T-helper 22 cell (primary cell): ENCODE measurements at regions not wholly inside any gene's neighbourhood (a gene's known extent, or its start where the extent isn't known, plus 50 kb on each side); places are given as distances from the start of the nearest gene placed in this dataset.

ENCODE experiments used
- DNase-seq: peaks from one replicate; pipeline ENCODE4 v3.0.0-alpha.2; 2020; ENCODE audit warnings: low read depth

DNA sequence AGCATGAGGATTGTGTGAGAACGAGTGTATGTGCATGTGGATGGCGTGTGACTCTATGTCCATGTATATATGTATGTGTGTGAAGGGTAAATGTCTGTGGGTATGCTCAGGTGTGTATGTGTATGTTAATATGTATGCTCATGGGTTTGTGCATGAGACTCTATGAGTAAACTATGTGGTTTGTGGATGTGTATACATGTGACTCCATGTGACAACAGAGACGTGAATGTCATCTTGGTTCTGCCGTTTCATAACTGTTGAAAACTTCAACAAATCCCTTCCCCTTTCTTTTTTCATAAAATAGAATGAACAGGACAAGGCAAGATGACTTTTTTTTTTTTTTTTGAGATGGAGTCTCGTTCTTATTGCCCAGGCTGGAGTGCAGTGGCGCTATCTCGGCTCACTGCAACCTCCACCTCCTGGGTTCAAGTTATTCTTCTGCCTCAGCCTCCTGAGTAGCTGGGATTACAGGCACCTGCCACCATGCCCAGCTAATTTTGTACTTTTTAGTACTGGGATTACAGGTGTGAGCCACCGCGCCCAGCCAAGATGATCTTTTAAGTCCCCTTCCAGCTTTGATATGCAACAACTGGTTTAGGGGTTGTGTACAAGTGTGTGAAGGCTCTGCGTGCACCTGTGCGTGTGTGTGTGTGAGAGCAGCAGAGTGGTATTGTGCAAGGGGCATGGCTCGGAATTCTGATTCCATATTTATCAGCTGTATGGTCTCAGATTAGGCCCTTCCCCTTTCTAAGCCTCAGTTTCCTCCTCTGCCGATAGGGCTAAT lies 106.3 kb downstream of the EBNA1BP2 start:
- no peak for DNase-seq

DNA sequence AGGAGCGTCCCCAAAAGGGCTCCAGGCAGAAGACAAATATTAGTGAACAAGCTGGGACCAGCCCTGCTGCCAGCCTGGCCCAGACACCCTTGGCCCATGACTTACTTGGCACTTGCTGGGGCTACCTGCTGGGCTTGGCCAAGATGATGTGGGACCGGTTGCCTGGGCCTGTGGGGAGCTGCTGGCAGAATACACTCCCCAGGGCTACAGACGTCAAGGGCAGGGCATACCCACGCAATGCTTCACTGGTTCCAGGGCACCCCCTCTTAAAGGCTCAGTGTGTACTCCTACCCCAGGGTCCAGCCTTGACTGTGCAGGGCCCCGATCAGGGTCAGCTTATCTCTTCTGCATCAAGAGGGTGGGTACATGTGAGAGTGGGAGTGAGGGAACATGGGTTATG lies 106.5 kb upstream of the SLC2A1 start:
- no peak for DNase-seq

DNA sequence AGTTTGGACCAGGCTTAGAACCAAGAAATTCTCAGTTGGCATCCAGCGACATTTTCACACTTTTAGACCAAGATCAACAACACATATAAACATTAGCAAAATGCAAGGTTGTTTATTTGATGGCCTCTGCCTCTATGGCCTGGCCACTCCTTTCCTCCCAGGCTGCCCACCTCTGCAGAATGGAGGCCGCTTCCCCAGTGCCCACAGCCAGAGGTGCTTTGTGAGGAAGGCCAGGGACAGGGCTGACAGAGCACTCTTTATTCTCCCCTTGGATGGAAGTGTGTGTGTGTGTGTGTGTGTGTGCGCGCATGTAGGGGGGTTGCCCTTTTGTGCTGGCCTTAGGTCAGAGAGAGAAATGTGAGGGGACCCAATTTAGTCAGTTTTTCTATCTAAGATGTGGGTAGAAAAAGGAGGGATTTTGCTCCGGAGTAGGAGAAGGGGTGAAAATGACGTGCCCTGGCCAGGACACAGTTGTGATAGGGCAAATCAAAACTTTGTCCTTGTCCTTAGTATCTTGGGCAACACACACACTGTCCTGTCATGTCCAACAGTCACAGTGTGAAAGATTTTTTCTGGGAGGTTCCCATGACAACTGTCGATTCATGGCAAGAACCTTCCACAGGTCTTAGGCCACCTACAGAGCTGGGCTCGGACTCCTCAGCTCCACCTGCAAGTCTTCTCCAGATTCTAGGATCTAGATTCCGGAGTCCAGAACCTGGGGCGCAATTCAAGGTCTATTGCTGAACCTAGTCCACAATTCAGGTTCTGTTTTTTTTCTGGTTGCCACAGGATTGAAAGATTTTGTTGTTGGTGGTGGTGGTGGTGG lies 104.9 kb upstream of the SLC2A1 start:
- no peak for DNase-seq

DNA sequence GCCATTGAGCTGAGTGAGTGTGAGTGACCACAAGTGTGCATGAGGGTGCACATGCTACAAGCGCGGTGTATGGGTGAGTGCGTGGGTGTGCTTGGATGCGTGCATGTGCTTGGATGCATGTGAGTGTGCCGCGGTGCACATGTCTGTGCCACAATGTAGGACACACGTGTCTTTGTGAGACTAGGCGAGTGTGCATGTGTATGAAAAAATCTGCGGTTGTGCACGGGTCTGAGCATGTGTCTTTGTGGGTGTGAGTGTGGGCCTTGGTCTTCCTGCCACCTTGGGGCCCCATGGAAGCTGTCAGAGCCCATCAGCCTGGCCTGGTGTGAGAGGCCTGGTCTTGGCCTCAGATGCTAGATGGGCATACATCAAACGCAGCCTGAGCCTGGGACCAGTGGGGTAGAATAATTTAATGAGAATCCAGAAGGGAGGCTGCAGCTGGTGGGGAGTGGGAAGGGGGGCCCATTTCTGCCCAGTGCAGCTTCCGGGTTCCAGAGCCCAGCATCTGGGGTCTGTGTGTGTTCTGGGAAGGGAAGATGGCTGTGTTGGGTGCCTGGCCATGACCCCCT lies 103.9 kb upstream of the SLC2A1 start:
- DNase-seq: no peak

DNA sequence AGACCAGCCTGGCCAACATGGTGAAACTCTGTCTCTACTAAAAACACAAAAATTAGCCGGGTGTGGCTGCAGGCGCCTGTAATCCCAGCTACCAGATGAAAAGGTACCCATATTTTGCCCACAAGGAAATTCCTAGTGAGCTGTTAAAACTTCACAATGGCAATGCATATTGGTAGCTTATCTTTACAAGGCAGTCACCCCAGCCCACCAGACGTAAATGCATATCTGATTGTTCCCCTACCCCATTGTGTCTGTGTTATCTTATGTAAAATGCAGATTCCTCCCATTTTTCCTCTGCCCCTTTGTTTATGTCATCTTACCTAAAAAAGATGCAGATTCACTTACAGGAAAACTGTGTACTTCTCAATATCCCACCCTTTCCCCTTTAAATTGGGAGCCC lies 103.1 kb upstream of the SLC2A1 start:
- no peak for DNase-seq

DNA sequence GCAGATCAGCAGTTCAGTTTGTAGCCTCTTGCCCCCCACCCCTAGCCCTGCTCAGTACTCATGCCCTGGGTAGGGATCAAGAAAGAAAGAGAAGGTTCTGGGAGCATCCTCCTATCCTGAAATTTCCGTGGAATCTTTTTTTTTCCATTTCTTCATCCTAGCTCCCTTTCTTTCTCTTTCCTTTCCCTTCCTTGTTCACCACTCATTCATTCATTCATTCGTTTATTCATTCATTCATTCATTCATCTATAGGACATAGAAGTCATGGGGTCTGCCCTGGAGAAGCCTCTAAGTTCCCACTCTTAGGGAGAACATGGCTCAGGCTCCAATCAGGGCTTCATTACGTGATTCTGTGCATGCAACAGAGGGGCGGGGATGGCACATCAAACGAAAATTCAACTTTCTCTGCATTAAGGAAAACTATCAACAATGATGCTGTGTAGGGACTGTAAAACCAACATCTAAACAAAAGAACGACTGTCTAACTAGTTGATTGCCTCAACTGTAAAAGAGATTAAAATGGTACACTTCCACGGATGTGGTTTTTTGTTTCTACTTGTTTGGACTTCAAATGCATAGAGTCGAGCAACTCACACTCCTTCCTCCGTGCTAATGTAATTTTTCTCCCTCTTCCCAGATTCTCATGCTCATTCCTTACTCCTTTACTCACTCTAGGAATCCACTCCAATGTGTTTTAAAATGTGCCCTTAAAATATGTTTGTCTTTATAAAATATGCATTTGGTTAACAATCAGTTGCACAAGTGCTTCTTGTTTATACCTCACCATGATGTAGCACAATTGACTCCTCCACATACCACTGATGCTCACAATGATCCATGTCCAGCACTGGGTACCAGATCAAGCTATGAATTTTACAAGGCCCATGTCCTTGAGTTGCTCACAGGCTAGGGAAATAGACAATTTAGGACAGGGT lies 101.2 kb upstream of the SLC2A1 start:
- DNase-seq: no peak

DNA sequence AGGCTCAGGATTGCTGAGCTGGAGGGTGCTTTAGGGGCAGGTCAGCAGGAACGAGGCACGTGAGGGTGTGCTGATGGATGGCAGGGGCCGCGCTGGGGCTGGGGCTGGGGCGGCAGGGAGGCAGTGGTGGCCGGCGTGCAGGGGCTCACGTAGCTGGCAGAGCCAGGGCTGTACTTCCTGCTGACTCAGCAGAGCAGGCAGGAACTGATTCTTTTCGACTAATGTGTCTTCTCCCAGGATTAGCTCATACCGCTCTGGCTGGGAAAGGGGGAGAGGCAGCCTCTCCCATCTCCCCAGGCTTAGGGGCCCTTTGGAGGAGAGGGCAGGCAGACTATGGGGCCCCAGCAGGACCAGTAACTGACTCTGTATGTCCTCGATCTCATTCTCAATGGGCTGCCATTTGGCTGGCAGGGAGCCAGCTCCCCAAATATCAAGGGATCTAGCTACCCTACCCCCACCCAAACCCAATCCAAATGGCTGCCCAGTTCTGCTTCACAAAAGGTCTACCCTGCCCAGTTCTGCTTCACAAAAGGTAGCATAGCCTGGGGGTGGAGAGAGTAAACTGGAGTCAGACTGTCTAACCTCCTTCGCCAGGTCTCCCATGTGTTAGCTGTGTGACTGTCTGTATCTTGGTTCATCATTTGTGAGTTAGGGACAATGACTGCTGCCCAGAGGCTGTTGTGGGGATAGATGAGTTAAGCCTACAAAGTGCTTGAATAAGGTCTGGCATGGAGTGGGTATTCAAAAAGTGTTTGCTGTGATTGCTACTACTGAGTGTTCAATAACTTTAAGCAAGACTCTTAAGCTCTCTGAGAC lies 100.1 kb upstream of the SLC2A1 start:
- no peak for DNase-seq

DNA sequence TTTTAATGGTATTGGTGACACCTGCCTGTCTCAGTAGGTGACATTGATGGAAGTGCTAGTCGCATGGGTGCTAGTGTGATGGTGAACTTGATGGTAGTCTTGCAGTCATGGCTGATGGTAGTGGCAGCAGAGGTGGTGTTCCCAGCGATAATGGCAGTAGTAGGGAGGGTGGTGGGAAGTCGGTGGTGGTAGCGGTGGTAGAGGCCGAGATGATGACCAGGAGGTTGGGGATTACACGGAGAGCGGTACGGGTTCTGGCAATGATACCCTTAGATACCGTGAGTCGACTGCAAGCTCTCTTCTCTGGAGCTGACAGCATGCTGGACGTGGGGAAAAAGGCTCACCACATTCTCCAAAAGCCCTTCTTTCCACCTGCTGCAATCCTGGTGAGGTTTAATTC lies 99.4 kb upstream of the SLC2A1 start:
- DNase-seq: no peak

DNA sequence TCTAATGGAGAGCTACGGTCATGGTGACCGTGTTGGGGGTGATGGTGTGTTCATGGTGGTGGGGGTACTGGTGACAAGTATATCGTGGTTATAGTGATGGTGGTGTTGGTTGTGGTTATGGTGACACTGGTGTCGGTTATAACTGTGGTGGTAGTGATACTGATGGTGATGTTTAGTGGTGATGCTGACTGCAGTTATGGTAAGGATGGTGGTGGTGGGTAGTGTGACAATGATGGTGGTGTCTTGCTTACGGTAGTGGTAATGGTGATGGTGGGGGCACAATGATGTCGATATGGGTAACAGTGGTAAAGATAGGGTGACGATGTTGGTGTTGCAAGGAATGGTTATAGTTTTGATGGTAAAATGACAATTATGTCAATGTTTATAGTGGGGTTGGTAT lies 98.9 kb upstream of the SLC2A1 start:
- no peak for DNase-seq

DNA sequence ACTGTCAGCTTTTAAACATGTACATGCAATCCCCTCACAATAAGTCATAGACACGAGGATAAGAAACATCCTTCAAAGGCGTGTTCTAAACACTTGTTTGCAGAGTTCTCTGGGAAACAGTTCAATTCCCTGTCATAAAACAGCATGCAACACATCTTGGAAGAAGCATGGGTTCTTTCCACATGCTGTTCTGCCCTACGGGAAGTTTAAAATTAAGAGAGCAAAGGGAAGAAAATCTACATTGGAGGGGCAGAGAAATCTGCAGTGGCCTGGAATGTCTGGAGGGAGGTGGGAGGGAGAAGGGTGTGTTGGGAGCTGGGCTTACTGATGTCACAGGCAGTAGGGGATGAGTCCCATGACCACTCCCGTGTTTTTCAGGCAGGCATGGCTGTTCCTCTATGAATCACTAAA lies 98.3 kb upstream of the SLC2A1 start:
- DNase-seq: no peak

DNA sequence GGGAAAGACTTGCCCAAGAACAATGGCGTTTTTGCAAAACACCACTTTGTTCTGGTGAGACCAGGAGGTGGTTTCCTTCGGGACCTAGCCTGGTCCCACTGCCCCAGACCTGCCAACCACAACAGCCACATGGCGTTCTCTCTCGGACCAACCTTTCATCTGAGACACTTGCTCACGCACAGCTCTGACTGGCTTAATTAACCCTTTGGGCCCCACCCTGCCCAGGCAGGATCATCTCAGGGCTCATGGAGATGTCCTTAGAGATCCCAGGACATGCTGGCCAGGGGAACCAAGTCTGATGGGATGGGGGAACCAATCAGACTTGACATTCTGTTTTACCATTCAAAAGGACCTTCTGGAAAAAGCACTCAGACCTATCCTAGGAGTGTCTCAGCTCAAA lies 97.8 kb upstream of the SLC2A1 start:
- no peak for DNase-seq

DNA sequence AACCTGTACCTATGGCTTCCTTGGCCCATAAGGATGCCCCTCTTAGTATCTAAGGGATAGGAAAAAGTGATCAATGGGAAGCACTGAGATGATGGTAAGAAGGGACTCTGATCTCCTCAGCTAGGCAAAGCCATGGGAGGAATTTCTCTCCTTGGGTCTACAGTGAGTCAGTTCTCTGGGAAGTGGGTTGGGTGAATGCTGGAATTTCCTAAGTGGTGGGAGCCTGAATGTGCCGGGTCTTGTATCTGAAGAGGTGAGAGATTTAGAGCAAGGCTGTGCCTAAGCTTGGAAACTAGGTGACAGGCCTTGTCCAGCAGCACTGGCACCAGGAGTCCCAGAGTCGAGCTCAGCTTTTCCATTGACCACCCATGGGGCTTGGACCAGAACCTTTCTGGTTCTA lies 96.3 kb upstream of the SLC2A1 start:
- DNase-seq: no peak

DNA sequence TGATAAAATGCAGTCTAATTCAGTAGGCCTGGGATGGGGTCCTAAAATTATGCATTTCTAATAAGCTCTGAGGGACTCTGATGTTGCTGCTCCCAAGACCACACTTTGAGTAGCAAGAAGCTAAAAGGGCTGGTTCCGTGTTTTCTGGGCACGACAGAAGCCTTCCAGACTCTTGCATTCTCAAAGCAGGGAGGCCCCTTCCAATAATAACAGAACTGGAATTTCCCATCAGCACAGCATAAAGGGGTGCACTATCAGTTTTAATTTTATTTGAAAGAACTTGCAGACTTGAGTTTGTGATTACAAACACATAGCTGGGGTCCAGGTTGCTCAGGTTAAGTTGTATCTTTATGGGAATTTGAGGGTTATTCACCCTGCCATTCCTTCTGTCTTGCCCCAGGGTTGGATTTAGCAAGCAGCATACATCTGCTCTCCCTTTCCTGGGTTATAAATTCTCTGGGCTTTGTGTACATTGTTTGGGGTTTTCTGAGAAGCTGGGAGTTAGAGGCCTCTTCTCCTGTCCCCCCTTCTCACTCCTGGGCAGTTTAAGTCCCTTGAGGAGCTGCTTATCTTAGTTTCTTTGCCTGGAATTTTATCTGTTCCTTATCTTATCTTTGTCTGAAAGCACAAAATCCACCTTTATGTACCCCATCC lies 94.2 kb upstream of the SLC2A1 start:
- DNase-seq: no peak

DNA sequence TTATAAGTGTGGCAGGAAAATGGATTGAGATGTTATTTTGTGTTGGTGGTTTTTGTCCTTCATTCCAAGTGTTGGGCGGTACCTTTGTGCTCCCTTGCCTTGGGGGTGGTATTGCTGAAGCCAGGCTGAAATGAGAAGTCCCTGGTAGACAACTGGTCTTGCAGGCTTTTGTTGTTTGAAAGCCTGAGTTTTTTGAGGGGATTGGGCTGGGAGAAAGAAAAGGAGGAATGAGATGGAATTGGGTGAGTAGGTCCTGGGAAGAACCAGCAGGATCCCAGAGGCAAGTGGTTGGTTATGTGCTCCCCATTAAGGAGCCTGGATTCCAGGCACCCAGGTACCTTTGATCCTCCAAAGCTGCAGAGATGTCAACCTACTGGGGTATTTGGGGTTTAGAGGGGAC lies 93.7 kb upstream of the SLC2A1 start:
- DNase-seq: no peak

DNA sequence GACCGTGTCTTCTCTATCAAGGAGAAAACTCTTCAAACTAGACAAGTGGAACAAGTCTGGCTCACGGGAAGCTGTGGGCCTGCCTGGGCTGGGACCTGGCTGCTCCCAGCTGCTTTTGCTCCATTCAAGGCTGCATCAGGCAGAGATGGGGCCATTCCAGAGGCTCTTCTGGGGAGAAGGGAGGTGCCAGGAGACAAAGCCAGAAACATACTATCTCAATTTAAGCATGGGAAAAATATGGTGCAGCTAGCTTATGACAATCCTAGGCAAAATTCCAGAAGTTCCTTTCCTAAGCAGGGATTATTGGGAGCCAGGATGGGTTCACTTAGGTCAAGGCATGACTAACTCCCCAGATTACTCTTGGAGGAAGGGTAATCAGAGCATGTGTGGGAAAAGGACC lies 90.8 kb upstream of the SLC2A1 start:
- DNase-seq: no peak

DNA sequence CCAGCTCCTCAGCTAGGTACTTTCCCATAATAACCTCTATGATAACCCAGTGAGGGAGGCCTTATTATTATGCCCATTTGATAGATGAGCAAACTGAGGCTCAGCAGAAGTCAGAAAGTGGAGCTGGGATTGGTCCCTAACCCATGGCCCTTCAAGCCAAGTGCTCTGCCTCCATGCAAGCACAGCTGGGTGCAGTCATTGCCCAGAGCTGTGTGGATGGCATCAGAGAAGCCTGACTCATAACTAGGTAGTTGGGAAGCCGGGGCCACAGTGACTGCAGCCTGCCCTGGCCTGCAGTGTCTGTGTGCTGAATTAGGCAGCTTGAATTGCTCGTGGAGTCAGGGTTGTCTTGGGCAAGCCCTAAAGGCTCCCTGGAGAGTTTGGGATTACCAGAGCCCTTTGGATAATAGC lies 89.9 kb upstream of the SLC2A1 start:
- DNase-seq: no peak

DNA sequence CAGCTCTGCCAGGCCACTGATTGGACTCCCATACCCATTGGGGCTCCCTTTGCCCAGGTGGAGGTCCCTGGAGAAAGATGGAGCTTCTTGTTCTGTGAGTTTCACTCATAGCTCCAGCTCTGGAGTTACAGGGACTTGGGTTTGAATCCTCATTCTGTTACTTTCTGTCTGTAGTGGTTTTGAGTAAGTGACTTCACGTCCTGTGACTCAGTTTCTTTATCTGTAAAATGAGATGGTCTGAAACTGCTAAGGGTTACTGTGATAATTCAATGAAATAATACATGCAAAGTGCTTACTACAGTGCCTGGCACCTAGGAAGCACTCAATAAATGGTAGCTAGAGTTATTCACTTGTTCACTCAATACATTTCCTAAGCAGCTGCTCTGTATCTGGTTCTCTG lies 88.5 kb upstream of the SLC2A1 start:
- DNase-seq: no peak

DNA sequence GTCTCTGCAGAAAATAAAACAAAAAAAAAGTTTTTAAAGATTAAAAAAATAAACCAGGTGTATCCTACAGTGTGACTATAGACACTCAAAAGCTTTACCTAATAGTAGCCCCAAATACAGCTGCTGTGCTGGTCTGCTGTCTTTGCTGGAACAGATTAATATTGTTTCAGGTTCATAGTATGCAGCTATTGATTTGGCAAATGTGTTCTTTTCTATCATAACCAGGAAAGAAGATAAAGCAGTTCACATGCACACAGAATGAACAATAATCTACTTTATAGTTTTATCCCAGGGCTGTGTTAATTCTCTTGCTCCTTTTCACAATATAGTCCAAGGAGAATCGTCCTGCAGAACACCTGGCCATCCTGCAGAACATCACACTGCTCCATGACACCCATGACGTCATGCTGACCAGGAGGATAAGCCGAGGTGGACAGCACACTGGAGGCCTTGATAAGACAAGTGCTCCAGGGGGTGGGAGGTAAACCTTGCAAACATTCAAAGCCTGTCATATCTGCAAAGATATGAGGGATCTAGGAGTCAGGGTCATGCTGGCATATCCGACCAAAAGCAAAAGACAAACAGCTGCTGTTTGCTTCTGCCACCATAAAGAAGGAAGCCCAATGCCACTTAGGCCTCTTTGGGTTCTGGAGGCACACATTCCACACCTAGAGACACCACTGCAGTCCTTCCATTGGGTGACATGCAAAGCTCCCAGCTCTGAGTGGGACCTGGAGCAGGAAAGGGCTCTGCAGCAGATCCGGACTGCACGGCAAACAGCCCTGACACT lies 86.1 kb upstream of the SLC2A1 start:
- no peak for DNase-seq

DNA sequence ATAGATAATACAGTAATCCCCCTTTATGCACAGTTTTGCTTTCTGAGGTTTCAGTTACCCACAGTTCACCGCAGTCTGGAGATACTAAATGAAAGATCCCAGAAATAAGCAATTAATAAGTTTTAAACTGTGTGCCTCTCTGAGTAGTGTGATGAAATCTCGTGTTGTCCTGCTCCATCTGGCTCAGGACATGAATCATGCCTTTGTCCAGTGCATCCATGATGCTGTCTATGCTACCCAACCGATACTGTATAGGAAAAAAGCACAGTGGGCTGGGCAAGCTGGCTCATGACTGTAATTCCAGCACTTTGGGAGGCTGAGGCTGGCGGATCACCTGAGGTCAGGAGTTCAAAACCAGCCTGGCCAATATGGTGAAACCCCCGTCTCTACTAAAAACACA lies 85.0 kb upstream of the SLC2A1 start:
- DNase-seq: no peak
